GM12874 (cell line): ENCODE measurements at regions not wholly inside any gene's neighbourhood (a gene's known extent, or its start where the extent isn't known, plus 50 kb on each side); places are given as distances from the start of the nearest gene placed in this dataset.

Source experiments
- CTCF ChIP-seq: IDR thresholded peaks from 2 replicates; pipeline ENCODE4 v1.5.1; 2011; ENCODE audit warnings: low read depth, mild to moderate bottlenecking, control low read depth, low read length, moderate library complexity; ENCODE audit not compliant: insufficient read depth

- no peak for TF ChIP-seq CTCF
Measured at GRCh38 chr1:22263359-22263758, 120.5 kb upstream of the WNT4 start.

- no peak for TF ChIP-seq CTCF
Measured at GRCh38 chr1:22264464-22265341, 121.8 kb upstream of the WNT4 start.

GRCh38 chr1:22266141-22266540 is 123.2 kb upstream of the WNT4 start:
- TF ChIP-seq CTCF, result no peak

GRCh38 chr1:22267413-22268175 is 124.7 kb upstream of the WNT4 start:
- no peak for TF ChIP-seq CTCF

- TF ChIP-seq CTCF, result no peak
Measured at GRCh38 chr1:22268327-22268726, 125.4 kb upstream of the WNT4 start.

GRCh38 chr1:22271847-22272801 is 129.2 kb upstream of the WNT4 start:
- TF ChIP-seq CTCF, result no peak
